ENCODE measurements at regions not wholly inside any gene's neighbourhood (a gene's known extent, or its start where the extent isn't known, plus 50 kb on each side); places are given as distances from the start of the nearest gene placed in this dataset.

- H3K79me2 ChIP-seq (ENCODE audit: insufficient read depth, low read depth, low read length), result no peaks in the 10 kb centered on the region
- CTCF ChIA-PET (ENCODE audit: unreplicated experiment), result no interaction called here
- H3K9me3 ChIP-seq (ENCODE audit: low read length), result no peaks in the 10 kb centered on the region
- H3K9me2 ChIP-seq (ENCODE audit: insufficient read depth, low read length), result no peaks in the 10 kb centered on the region
- no peaks in the 10 kb centered on the region for H4K20me1 ChIP-seq (ENCODE audit: insufficient read depth, low read length)
- no peak overlapping the region for H2AFZ ChIP-seq (ENCODE audit: low read length)
- POLR2A ChIA-PET, result no interaction called here
- no peak overlapping the region for H3K27ac ChIP-seq (ENCODE audit: low read depth, low read length, poor library complexity, severe bottlenecking)
- no peak overlapping the region for H3K4me2 ChIP-seq (ENCODE audit: low read length)
- intact Hi-C loops (cut with micrococcal nuclease; ENCODE audit: unreplicated experiment), result no loop called here
- TF ChIP-seq EZH2phosphoT487 (IDR thresholded peaks at IDR 0.05; ENCODE audit: borderline replicate concordance, low read depth, low read length) (no peak), CTCF (conservative IDR thresholded peaks at IDR 0.05; ENCODE audit: low read length) (no peak)
- H3K4me1 ChIP-seq (ENCODE audit: insufficient read depth, low read length, poor library complexity, severe bottlenecking), result no peaks in the 10 kb centered on the region
- DNase-seq (ENCODE audit: low spot score), result no peak
- no peak overlapping the region for H3K4me3 ChIP-seq (ENCODE audit: low read depth, low read length, poor library complexity, severe bottlenecking)
- H3K36me3 ChIP-seq (ENCODE audit: insufficient read depth, low read length), result no peaks in the 10 kb centered on the region
- no TSS peak for BruUV-seq (replicated peaks)
These were observed 1074.6 kb upstream of the TMEM132C start for GRCh38 chr12:127192391-127192790.

- TF ChIP-seq CTCF (conservative IDR thresholded peaks at IDR 0.05; ENCODE audit: low read length) (no peak), EZH2phosphoT487 (IDR thresholded peaks at IDR 0.05; ENCODE audit: borderline replicate concordance, low read depth, low read length) (no peak)
- no TSS peak for BruUV-seq (replicated peaks)
These were observed 1073.6 kb upstream of the TMEM132C start for GRCh38 chr12:127193341-127193740.

GRCh38 chr12:127194176-127194575 lies 1072.8 kb upstream of the TMEM132C start:
- no peaks in the 10 kb centered on the region for H3K36me3 ChIP-seq (ENCODE audit: insufficient read depth, low read length)
- H4K20me1 ChIP-seq (ENCODE audit: insufficient read depth, low read length), result no peaks in the 10 kb centered on the region
- H3K4me2 ChIP-seq (ENCODE audit: low read length), result no peak overlapping the region
- DNase-seq (ENCODE audit: low spot score), result no peak
- POLR2A ChIA-PET, result no interaction called here
- CTCF ChIA-PET (ENCODE audit: unreplicated experiment), result no interaction called here
- intact Hi-C loops (cut with micrococcal nuclease; ENCODE audit: unreplicated experiment), result no loop called here
- H3K4me3 ChIP-seq (ENCODE audit: low read depth, low read length, poor library complexity, severe bottlenecking), result no peak overlapping the region
- H3K79me2 ChIP-seq (ENCODE audit: insufficient read depth, low read depth, low read length), result no peaks in the 10 kb centered on the region
- BruUV-seq (replicated peaks), result no TSS peak
- H3K27ac ChIP-seq (ENCODE audit: low read depth, low read length, poor library complexity, severe bottlenecking), result no peak overlapping the region
- H3K9me3 ChIP-seq (ENCODE audit: low read length), result no peaks in the 10 kb centered on the region
- TF ChIP-seq CTCF (conservative IDR thresholded peaks at IDR 0.05; ENCODE audit: low read length) (no peak), EZH2phosphoT487 (IDR thresholded peaks at IDR 0.05; ENCODE audit: borderline replicate concordance, low read depth, low read length) (no peak)
- no peak overlapping the region for H2AFZ ChIP-seq (ENCODE audit: low read length)
- H3K4me1 ChIP-seq (ENCODE audit: insufficient read depth, low read length, poor library complexity, severe bottlenecking), result no peaks in the 10 kb centered on the region
- no peaks in the 10 kb centered on the region for H3K9me2 ChIP-seq (ENCODE audit: insufficient read depth, low read length)

More at GRCh38 chr12:127193341-127193740, 1073.6 kb upstream of the TMEM132C start:
- Histone ChIP-seq H3K27ac (ENCODE audit: low read depth, low read length, poor library complexity, severe bottlenecking) (no peak overlapping the region), H4K20me1 (ENCODE audit: insufficient read depth, low read length) (no peaks in the 10 kb centered on the region), H3K79me2 (ENCODE audit: insufficient read depth, low read depth, low read length) (no peaks in the 10 kb centered on the region), H3K4me2 (ENCODE audit: low read length) (no peak overlapping the region), H3K4me3 (ENCODE audit: low read depth, low read length, poor library complexity, severe bottlenecking) (no peak overlapping the region), H3K9me2 (ENCODE audit: insufficient read depth, low read length) (no peaks in the 10 kb centered on the region), H3K4me1 (ENCODE audit: insufficient read depth, low read length, poor library complexity, severe bottlenecking) (no peaks in the 10 kb centered on the region), H2AFZ (ENCODE audit: low read length) (no peak overlapping the region), H3K36me3 (ENCODE audit: insufficient read depth, low read length) (no peaks in the 10 kb centered on the region), H3K9me3 (ENCODE audit: low read length) (no peaks in the 10 kb centered on the region)
- CTCF ChIA-PET (ENCODE audit: unreplicated experiment), result no interaction called here
- intact Hi-C loops (cut with micrococcal nuclease; ENCODE audit: unreplicated experiment), result no loop called here
- POLR2A ChIA-PET, result interaction anchor here (0.6 kb wide), 1 partner anchor 473 kb away, joined by 3 read pairs; no protein-coding TSS in a partner anchor
- no peak for DNase-seq (ENCODE audit: low spot score)
